Esophagus squamous epithelium (tissue), 5 donors: ENCODE measurements at regions not wholly inside any gene's neighbourhood (a gene's known extent, or its start where the extent isn't known, plus 50 kb on each side); places are given as distances from the start of the nearest gene placed in this dataset.
A peak's percentile ranks its signal among the peaks of the same experiment; 100 is the strongest.

Experiments used
- DNase-seq: peaks from one replicate; lab custom pipeline; 2025; lab: John Stamatoyannopoulos, UW
- H3K27ac ChIP-seq, 4 donors: fragments of 200-600 bp; sonication (generic); one replicate each; pipeline ENCODE4 v1.5.1; 2016 to 2019; ENCODE audit warnings: mild to moderate bottlenecking in 1 of 4
- H3K27me3 ChIP-seq, 4 donors: fragments of 200-600 bp; sonication (generic); 1 replicate in 3 of 4; 2 replicates in 1 of 4; pipeline versions ENCODE4 v1.5.1 to v1.6.0; 2017 to 2021; ENCODE audit warnings: antibody characterized with exemption in 1 of 4
- H3K36me3 ChIP-seq, 3 donors: fragments of 200-600 bp; sonication (generic); one replicate each; pipeline ENCODE4 v1.5.1; 2016 to 2019
- H3K4me1 ChIP-seq, 3 donors: fragments of 200-600 bp; sonication (generic); one replicate each; pipeline ENCODE4 v1.5.1; 2017 to 2019
- H3K4me3 ChIP-seq, 4 donors: fragments of 200-600 bp; sonication (generic); 1 replicate in 3 of 4; 2 replicates in 1 of 4; pipeline ENCODE4 v1.5.1; 2016 to 2019; ENCODE audit warnings: mild to moderate bottlenecking in 2 of 4, moderate library complexity in 1 of 4
- H3K9me3 ChIP-seq, 3 donors: fragments of 200-600 bp; sonication (generic); one replicate each; pipeline ENCODE4 v1.5.1; 2016 to 2019
- POLR2A ChIP-seq, 4 donors: fragments of 450-650 bp; IDR thresholded peaks; one replicate each; pipeline ENCODE4 v1.6.1; 2017; ENCODE audit warnings: antibody characterized with exemption in 4 of 4, mild to moderate bottlenecking in 4 of 4, moderate library complexity in 3 of 4
- WGBS, 2 donors: methylation state at CpG; one replicate each; pipeline ENCODE4 v1.1.5; 2018; 5-methylcytosine and 5-hydroxymethylcytosine counted together
- intact Hi-C: fragments of 100-400 bp; cut with DNase I; formaldehyde crosslinking; loops from one replicate; pipeline ENCODE4 v1.15.0; 2022
- TF ChIP-seq, protein P1 (sequence below), 6 experiments: fragments of 450-650 bp in 4 of 6; fragments of 200-600 bp in 2 of 6; sonication (generic) in 2 of 6; IDR thresholded peaks; one replicate each; pipeline ENCODE4 v1.5.1; 2016 to 2019; ENCODE audit warnings: antibody characterized with exemption in 6 of 6, mild to moderate bottlenecking in 4 of 6, moderate library complexity in 4 of 6
- donor health status: DM: yes; HTN: yes; CAD: no.

DNA sequence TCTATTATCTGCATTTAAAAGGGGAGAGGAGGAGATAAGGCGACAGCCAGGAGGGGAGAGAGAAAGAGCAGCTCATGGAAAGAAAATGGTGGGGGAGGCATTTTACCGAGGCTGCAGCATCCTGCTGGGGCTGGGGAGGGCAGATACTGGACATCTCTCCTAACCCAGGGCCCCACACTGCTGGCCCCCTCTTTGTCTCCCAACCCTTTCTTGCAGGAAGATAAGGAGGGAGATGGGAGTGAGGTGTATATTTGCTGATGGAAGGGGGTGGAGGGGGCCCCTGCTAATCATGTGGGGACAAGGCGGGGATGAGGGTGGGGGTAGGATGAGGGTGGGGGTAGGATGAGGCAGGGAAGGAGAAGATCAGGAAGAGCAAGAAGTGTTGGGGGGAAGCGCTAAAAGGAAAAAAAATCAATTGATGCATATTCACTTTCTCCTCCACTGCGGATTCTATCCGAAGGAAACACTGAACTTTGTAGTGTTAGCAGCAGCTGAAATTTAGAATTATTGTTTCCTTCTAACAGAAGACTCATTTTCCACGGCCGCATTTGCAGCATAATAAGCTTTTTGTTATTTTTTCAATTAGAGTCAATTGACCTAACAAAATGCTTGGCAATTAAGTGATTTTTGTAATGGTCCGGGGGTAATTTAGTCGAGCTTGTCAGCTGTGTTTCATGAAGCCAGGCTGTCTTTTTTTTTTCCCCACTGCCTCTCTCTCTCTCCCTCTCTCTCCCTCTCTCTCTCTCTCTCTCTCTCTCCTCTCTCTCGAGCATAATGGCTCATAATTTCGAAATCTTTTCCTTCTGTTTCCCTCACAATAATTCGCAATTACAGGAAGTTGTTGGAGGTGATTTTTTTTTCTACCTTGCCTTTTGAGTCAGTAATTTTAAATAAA is 1134.6 kb downstream of the BCL11B start:
- Histone ChIP-seq H3K4me1 (peaks cover 0 to 19% (median 3%) of the 10 kb centered on the region in 3 donors), H3K4me3 (no peak overlapping the region), H3K9me3 (no peaks in the 10 kb centered on the region), H3K27ac (no peak overlapping the region), H3K36me3 (no peaks in the 10 kb centered on the region), H3K27me3 (peaks cover 0 to 22% (median 0%) of the 10 kb centered on the region in 4 donors)
- intact Hi-C loops: loop anchor here (10.0 kb wide), 1 partner anchor 1137 kb away; the partner anchor contains the start of gene BCL11B
- DNase-seq: no peak
- WGBS, 2 donors: 43 to 48% methylated on average over 12 to 13 of the region's 13 CpGs
- TF ChIP-seq, protein P1, sequence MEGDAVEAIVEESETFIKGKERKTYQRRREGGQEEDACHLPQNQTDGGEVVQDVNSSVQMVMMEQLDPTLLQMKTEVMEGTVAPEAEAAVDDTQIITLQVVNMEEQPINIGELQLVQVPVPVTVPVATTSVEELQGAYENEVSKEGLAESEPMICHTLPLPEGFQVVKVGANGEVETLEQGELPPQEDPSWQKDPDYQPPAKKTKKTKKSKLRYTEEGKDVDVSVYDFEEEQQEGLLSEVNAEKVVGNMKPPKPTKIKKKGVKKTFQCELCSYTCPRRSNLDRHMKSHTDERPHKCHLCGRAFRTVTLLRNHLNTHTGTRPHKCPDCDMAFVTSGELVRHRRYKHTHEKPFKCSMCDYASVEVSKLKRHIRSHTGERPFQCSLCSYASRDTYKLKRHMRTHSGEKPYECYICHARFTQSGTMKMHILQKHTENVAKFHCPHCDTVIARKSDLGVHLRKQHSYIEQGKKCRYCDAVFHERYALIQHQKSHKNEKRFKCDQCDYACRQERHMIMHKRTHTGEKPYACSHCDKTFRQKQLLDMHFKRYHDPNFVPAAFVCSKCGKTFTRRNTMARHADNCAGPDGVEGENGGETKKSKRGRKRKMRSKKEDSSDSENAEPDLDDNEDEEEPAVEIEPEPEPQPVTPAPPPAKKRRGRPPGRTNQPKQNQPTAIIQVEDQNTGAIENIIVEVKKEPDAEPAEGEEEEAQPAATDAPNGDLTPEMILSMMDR (IDR thresholded peaks at IDR 0.05): no peak
- TF ChIP-seq POLR2A (IDR thresholded peaks at IDR 0.05): no peak

DNA sequence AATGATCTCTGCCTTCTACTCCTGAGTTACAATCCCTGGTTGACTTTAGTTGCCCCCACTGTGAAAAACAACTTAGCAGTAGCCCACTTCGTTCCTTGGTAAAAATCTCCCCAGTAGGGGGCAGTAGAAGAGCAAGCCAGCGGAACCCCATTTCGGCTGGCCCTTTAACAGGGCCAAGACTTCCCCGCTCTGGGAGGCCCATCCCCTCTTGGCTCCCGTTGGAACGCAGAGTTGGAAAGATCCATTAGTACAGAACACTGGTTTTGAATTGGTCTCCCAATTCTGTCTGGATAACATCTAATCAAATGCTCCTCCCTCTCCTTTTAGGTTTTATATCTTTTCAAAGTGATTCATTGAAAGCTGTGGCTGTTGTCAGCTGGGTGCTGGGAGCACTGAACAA is 1133.3 kb downstream of the BCL11B start:
- DNase-seq: no peak
- no peaks in the 10 kb centered on the region for H3K9me3 ChIP-seq
- 2 to 6% methylated on average over 6 of the region's 6 CpGs for WGBS, 2 donors
- H3K4me1 ChIP-seq: peaks cover 0 to 19% (median 3%) of the 10 kb centered on the region in 3 donors
- no peaks in the 10 kb centered on the region for H3K36me3 ChIP-seq
- intact Hi-C loops: loop anchor here (10.0 kb wide), 1 partner anchor 1136 kb away; the partner anchor contains the start of gene BCL11B
- no peak overlapping the region for H3K4me3 ChIP-seq
- TF ChIP-seq, protein P1 (IDR thresholded peaks at IDR 0.05): peak; percentile 39 to 82 (median 70)
- TF ChIP-seq POLR2A (IDR thresholded peaks at IDR 0.05): no peak
- H3K27ac ChIP-seq: no peak overlapping the region
- H3K27me3 ChIP-seq: peaks cover 0 to 22% (median 0%) of the 10 kb centered on the region in 4 donors

DNA sequence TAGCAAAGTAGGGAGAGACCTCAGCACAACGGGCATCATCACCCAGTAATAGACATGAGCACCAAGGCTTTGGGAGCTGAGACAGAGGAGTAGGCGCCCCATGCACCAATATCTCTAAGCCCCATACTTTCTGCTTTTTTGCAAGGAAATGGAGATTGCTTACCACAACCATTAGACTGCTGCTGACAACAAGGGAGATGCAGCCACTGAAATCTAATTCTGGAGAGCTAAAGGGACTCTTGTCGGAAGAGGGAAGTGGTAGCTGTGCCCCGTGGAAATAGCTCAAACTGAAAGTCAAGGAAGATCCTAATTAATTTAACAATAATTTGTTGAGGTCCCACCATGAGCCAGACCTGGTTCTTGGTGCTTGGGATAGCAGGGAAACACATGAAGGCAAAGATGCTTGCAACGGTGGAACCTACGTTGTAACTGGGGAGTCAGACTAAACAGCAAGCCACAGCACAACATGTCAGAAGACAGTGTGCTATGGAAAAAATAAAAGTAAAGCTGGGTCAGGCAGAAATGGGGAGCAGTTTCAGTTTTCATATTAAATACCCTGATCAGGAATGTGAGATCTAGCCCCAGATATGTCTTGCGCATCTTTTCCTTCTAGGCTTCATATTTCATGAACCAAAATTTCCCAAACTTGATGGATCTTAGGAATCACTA is 1131.0 kb downstream of the BCL11B start:
- DNase-seq: no peak
- H3K27ac ChIP-seq: no peak overlapping the region
- no peak overlapping the region for H3K4me3 ChIP-seq
- no peaks in the 10 kb centered on the region for H3K36me3 ChIP-seq
- no peaks in the 10 kb centered on the region for H3K9me3 ChIP-seq
- intact Hi-C loops: no loop called here
- peaks cover 0 to 7% (median 3%) of the 10 kb centered on the region in 3 donors for H3K4me1 ChIP-seq
- TF ChIP-seq POLR2A (IDR thresholded peaks at IDR 0.05): no peak
- 78 to 90% methylated on average over 5 to 7 of the region's 7 CpGs for WGBS, 2 donors
- peaks cover 0 to 13% (median 0%) of the 10 kb centered on the region in 4 donors for H3K27me3 ChIP-seq

DNA sequence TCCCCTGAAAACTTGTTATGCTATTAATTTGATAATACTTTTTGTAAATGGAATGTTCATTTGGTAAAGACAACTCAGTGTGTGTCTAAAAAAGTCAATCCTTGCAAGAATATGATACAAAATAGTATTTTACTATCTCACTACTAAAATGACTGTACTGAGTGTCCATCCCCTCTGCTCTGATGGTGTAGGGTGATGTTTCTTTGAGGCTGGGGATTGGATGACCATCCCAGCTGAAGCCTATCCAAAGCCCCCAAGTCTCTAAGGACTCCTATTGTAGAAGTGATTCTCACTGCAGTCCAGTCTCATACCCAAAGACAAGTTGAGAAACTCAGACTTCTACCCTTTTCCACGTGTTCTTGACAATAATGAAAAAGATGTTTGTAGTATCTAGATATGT is 1128.4 kb downstream of the BCL11B start:
- peaks cover 0 to 5% (median 3%) of the 10 kb centered on the region in 3 donors for H3K4me1 ChIP-seq
- TF ChIP-seq, protein P1 (IDR thresholded peaks at IDR 0.05): no peak
- no peak overlapping the region for H3K4me3 ChIP-seq
- H3K27ac ChIP-seq: no peak overlapping the region
- no peaks in the 10 kb centered on the region for H3K36me3 ChIP-seq
- no peaks in the 10 kb centered on the region for H3K9me3 ChIP-seq
- H3K27me3 ChIP-seq: no peaks in the 10 kb centered on the region
- DNase-seq: no peak
- intact Hi-C loops: no loop called here
- WGBS, 2 donors: 60 to 71% methylated on average over 1 of the region's 1 CpG

DNA sequence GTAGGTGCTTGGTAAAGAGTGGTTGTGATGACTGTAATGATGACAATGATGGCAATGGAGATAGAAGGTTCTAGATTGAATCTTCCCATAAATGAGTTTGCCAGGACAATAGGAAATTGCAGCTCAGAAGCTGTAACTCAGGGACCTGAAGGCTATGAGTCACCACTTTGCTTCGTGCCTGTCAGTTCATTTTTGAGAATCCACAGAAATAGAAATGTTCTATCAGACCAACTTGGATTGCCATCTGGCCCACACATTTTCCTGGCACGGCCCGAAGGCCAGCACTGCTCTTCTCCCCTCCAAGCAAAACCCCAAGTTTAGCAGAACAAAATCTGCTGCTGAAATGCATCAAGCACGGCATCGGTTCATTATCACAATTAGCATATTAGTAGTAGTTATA is 1127.0 kb downstream of the BCL11B start:
- intact Hi-C loops: no loop called here
- WGBS, 2 donors: 46 to 58% methylated on average over 5 of the region's 5 CpGs
- no peak for TF ChIP-seq POLR2A (IDR thresholded peaks at IDR 0.05)
- TF ChIP-seq, protein P1 (IDR thresholded peaks at IDR 0.05): no peak
- no peaks in the 10 kb centered on the region for H3K36me3 ChIP-seq
- H3K4me3 ChIP-seq: no peak overlapping the region
- no peaks in the 10 kb centered on the region for H3K9me3 ChIP-seq
- H3K27me3 ChIP-seq: no peaks in the 10 kb centered on the region
- H3K4me1 ChIP-seq: no peaks in the 10 kb centered on the region
- H3K27ac ChIP-seq: no peak overlapping the region
- DNase-seq: no peak
